A172 (cell line): ENCODE measurements at regions not wholly inside any gene's neighbourhood (a gene's known extent, or its start where the extent isn't known, plus 50 kb on each side); places are given as distances from the start of the nearest gene placed in this dataset.
"Not testable (repeated sequence)": the region's sequence is repeated elsewhere in the genome, so short reads cannot be mapped to it uniquely, and the experiment has no call there.

ENCODE experiments used
- DNase-seq: peaks from one replicate; pipeline ENCODE4 v3.0.0-alpha.2; 2015; ENCODE audit warnings: low spot score

DNA sequence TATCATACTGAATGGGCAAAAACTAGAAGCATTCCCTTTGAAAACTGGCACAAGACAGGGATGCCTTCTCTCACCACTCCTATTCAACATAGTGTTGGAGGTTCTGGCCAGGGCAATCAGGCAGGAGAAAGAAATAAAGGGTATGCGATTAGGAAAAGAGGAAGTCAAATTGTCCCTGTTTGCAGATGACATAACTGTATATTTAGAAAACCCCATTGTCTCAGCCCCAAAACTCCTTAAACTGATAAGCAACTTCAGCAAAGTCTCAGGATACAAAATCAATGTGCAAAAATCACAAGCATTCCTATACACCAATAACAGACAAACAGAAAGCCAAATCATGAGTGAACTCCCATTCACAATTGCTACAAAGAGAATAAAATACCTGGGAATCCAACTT, 52.5 kb upstream of the CCDC71L start:
- not testable (repeated sequence) for DNase-seq

DNA sequence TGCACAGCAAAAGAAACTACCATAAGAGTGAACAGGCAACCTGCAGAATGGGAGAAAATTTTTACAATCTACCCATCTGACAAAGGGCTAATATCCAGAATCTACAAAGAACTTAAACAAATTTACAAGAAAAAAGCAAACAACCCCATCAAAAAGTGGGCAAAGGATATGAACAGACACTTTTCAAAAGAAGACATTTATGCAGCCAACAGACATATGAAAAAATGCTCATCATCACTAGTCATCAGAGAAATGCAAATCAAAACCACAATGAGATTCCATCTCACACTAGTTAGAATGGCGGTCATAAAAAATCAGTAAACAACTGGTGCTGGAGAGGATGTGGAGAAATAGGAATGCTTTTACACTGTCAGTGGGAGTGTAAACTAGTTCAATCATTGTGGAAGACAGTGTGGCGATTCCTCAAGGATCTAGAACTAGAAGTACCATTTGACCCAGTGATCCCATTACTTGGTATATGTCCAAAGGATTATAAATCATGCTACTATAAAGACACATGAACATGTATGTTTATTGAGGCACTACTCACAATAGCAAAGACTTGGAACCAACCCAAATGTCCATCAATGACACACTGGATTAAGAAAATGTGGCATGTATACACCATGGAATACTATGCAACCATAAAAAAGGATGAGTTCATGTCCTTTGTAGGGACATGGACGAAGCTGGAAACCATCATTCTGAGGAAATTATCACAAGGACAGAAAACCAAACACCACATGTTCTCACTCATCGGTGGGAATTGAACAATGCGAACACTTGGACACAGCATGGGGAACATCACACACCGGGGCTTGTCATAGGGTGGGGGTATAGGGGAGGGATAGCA, 53.9 kb upstream of the CCDC71L start:
- peak; percentile 19 for DNase-seq

DNA sequence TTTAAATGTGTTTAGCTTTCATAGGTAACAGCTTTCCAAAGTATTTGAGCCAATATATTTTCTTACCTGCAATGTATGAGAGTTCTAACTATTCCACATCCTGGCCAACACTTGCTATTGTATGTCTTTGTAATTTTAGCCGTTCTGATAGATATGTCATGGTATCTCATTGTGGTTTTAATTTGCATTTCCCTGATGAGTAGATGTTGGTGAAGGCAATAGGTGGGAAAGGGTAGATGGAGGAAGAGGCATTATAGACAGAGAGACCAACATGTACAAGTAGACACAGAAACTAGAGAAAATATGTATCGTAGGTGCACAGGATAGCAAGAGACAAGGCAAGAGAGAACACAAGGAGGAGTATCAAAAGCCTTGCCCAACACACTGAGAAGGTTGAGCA, 54.8 kb upstream of the CCDC71L start:
- no peak for DNase-seq

DNA sequence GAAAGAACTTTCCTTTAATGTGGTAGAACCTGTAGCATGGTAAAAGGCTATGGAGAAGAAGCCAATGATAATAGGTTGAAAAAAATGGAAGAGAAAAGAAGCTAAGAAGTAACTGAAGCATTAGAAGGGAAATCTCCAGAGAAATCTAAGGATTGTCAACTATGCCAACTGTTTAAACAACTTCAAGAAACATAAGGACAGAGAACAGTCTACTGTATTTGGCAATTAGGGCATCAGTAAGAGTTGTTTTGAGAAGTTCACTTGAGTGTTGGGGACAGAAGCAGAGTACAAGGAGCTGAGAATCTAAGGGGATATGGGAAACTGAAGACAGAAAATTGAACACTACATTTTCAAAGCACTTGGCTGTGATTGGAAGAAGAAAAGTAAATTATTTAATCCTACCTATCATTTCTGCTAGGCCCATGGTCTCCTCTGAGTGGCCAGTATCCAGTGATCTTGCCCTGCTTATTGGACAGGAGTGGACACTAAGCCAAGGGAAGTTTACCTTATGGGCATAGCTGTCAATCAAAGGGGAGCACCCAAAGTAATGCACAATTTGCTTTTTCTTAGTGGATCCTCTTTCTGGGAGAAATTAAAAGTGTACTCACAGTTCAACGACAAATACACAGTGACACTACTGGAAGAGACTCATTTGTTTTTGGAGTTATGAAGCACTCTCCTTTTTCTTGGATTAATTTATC, 56.4 kb upstream of the CCDC71L start:
- peak; percentile 14 for DNase-seq

DNA sequence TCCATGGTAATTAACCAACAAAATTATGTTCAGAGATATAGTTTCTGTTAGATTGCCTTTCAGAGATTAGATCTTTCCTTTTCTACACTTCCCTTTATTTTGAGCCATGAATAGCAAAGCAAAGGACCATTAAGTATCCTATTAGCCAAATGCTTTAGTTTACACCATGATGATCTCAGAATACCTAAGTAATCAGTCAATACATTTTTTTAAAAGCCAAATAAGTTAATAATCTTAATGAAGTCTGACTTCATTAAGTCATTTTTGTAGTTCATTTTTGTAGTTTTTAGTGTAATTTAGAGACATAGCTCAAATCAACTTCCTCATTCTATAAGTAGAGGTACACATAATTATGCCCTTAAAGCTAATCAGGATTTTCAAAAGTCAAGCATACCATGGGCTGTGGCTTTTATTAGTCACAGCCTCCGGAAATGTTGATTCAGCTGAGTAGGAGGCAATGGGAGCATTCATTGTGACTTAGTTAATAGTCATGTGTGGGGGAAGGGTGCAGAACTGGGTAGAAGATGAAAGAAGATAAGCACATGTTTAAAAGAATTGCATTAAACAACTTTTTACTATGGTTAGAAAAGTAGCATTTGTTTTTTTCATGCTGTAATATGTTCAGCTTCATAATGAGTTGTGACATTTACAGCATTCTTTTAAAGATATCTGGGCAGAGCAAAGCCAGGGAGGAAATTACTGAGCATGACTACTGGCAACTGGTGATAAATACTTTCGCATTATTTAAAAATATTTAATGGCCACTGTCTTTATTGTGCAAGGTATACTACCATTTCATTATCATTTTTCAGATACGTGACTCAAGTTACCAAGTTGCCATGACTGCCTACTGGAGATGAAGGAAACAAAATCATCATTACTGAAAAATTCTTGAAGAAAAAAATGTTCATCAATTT, 57.3 kb upstream of the CCDC71L start:
- peak; percentile 98 for DNase-seq

DNA sequence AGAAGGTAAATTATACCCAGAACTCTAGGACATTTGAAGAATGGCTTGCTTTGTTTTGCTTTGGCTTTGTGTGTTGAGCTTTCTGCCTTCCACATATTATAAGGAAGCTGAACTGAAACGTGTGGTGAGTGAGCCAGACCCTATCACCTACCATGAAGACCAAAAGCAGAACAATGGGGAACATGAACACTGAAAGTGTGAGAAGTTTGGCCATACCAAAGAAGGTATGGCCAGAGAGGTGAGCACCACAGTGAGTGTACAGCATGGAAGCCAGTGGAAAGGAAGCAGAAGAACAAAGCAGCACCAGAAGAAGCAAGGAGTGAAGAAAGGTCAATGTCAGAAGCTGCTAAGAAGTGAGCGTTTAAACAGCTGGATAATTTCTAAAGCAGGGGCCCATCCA, 59.7 kb upstream of the CCDC71L start:
- no peak for DNase-seq

DNA sequence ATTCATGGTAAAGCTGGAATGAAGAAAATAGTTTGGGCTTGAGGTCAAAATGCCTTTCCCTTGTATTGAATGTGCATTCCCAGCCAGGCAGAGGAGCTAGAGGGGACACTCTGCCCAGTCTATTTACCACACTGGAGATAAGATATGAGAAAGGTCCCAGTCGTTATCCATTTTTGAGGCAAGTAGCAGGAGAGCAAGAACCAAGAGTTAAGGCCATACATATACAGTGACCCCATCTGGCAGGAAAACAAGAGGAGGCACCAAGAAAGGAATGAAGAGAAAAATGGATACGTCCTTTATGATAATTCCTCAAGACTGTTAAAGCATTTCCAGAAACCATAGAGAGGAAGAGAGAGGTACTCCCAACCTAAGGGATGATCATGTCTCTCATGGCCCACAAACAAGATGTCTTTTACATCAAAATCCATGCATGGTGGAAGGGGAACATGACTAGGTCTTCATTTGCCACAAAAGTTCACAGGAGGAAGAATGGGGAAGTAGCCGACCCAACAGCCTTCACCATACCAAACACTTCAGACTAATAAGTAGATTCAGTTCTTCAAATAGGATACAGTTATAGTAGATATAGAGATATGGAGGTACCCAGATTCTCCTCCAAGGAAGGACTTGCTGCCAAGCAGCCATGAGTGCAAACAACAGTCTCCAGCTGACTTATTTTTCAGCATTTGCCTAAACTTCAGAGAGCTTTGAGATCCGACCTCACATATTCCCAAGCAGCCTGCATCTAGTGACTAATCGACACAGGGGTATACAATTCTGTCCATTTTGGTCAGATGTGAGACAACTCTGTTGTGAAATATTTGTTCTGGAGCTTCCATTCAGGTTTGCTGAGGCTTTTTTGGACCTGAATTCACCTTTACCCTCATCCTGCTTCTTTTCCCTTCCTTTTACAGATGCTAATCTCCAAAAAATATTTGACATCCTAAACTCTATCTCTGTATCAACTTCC, 61.1 kb upstream of the CCDC71L start:
- no peak for DNase-seq

DNA sequence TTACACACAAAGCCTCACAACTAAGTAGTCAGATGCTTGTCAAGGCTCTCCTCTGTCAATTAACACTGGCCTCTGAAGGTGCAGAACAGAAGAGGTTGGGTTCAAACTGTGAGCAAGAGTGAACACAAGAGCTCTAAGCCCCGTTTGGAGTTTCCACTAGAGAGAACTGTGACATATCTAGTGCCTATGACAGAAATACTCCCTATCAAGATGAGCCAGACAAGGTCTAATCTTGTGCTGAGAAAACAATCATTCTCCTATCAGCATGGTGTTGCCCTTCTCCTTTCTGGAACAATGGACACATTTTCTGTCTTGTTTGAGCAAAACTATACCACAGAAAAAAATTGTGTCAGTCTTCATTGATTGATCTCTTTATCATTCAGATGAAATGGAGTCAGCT, 62.4 kb upstream of the CCDC71L start:
- no peak for DNase-seq

DNA sequence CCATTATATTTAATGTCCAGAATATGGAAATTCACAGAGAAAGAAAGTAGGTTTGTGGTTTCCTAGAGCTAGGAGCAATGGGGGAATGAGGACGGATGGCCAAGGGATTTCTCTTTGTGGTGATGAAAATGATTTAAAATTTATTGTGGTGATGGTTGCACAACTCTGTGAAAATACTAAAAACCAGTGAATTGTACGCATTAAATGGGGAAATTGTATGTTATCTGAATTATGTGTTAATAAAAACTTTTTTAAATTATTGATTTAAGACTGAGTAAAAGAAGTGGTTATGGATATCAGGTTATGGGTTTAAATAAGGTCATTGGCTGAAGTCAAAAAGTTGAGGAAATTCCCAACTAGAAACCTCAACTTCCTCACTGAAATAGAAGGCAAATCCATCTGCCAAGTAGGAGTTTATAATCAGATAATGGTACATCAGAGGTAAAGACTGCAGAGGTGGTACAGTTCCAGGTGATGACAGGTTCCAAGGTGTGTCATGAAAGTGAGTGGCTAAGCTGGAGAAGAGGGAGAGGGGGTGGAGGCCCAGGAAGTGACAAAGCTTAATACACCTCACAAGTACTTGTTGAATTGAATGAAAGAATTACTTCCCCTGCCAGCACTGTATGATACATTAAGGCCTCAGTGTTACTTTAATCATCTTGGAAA, 68.9 kb upstream of the CCDC71L start:
- no peak for DNase-seq

DNA sequence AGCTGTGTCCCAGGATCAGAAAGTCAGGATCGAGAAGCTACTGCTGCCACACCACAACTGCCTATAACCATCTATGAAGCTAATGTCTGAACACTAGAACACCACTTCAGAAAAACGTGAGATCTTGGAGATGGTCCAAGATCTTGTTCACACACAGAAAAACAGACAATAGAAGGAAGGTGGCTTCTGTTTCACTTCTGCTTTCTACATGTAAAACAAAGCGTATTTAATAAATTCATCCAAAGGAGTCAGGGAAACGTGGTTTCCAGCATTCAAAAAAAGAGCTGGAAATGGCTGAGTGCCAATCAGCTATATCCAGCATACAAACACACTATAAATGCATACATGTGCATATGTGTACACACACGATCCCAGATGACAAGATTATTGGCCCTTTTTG, 70.2 kb upstream of the CCDC71L start:
- no peak for DNase-seq

DNA sequence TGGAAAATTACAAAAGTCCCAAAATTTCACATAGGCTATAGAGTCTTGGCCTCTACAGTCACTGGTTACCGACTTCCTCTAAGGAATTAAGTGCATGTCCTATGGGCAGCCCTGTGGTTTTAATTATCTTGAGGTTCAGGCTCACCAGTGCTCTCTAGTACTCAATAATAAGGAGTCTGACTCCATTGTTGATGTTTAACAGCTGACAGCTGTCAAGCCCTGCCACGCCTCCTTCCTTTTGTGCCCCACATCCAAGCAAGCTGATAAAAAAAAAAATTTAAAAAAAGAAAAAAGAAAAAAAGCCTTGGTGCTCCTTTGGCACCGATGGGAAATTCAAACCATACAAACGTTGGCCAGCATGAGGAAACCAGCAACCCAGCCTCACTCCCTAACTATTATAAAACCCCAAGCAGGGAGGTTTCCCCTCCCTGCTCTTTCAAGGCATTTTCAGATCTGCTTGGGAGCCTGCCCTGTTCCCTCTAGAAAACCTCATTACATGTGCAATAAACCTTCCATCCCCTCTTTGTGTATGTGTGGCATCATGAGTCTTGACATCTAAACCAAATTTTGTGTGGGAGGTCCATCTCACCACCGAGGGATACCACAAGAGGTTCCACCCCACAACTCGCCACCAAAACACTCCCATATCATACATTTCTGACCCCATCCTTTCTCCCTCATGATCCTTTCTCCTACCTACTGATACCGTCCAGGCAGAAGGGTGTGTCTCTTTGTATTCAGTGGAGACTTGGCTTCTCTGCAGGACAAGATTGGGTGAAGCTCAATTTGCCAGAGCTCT, 70.9 kb upstream of the CCDC71L start:
- no peak for DNase-seq

DNA sequence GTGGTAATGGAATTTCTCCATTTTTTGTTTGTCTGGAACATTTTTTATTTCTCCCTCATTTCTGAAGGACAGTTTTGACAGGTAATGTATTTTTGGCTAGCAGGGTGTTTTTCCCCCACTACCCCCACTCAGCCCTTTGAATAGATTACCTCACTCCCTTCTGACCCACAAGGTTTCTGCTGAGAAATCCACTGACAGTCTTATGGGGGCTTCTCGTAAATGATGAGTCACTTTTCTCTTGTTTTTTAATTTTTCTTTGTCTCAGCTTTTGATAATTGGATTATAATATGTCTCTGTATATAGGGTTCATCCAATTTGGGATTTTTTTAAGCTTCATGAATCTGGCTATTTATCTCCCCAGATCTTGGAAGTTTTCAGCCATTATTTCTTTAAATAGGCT, 74.7 kb upstream of the CCDC71L start:
- DNase-seq, result no peak

DNA sequence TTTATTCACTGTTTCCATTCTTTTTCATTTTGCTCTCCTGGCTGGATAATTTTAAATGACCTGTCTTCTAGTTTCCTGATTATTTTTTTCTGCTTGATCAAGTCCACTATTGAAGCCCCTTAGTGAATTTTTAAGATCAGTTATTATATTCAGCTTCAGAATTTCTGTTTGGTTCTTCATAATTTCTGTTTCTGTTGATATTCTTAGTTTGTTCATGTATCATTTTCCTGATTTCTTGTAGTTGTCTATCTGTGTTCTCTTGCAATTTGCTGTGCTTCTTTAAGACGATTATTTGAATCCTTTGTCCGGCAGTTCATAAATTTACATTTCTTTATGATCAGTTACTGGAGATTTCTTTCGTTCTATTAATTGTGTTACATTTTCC, 75.2 kb upstream of the CCDC71L start:
- DNase-seq, result no peak

DNA sequence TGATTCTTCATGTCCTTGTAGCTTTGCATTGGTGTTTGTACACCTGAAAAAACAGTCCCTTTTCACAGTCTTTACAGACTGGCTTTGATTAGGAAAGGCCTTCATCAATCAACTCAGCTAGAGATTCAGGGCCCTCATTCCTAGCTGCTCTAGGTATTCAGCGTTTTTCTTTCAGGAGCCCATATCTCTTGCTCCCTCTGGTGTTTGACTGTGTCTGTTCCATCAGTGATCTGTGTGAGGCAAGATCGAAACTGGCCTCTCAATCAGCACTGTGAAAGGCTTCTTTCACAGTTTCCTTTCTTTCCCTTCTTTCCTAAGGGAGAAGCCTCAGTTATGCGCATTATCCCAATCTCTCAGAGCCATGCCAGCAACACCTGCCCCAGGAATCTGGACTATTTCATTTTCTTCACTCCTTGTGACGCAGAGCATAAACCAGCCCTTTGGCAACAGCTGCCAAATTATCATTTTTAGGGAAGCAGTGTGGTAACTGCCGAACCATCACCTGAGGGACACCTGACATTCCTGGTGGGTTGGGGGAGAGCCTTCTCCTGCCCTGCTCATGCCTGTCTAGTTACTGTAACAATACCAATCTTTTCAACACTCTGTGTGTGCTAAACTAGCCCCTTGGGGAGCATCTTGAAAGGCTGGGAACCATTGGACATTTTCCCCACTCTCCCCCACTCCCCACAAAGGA, 75.7 kb upstream of the CCDC71L start:
- peak; percentile 71 for DNase-seq

DNA sequence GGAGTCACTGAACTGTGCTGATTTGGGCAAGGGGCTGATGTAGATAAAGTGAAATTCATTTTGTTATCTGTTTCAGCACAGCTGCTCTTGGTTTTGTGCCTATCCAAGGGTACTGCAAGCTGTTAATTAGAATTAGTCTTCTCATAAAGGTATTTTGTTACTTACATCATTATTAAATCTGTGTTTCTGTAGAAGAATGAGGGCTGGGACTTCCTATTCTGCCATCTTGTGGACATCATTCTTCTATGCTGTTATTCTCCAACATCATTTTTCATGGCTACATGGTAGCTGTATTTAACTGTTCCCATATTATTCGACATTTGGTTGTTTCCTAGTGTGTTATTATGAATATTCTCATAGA, 76.2 kb upstream of the CCDC71L start:
- peak; percentile 33 for DNase-seq

DNA sequence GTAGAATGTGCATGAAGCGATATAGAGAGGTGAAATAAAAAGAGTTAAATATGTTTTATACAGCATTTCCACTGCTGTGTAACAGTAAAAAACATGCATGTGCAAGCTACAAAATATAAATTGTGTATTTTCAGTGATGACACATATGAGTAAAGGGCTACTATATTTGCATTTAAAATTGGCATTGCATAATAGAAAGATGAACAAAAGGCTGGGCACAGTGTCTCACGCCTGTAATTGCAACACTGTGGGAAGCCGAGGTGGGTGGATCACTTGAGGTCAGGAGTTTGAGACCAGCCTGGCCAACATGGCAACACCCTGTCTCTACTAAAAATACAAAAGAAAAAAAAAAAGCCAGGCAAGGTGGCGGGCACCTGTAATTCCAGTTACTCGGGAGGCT, 79.8 kb upstream of the CCDC71L start:
- no peak for DNase-seq

DNA sequence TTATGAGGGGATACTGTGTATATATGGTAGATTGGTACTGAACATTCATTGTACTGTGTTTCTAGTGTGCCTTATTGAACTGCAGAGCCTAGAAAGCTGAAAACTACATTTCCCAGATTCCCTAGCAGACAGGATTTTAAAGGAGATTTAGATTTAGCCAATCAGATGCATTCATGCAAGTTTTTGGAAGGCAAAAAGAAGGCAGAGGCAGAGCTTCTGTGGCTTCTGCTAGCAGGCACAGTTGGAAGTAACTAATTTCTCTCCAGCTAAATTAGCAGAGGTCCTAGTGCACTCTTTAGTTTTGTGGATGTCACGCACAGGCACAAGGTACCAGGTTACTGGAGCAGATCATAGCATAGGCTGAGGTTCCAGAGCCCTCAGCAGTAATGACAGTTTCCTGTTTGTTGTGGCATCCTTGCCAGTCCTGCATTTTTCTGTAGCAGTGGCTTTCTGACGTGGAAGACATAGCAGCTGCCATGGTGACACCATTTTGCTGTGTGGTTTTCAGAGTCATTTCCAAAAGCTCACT, 83.7 kb upstream of the CCDC71L start:
- DNase-seq, result no peak

DNA sequence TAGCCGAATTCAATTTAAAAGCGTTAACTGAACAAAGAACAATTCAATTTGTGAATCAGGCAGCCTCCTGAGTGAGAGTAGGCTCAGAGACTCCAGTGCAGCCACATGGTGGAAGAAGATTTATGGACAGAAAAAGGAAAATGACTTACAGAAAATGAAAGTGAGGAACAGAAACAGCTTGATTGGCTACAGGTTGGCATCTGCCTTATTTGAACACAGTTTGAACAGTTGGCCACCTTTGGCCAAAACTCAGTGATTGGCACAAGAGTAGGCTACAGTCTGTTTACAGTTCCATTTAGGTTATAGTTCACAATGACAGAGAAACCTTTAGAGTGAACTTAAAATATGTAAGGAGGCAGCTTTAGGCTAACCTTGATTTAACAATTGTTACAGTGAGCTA, 86.3 kb upstream of the CCDC71L start:
- DNase-seq, result not testable (repeated sequence)

DNA sequence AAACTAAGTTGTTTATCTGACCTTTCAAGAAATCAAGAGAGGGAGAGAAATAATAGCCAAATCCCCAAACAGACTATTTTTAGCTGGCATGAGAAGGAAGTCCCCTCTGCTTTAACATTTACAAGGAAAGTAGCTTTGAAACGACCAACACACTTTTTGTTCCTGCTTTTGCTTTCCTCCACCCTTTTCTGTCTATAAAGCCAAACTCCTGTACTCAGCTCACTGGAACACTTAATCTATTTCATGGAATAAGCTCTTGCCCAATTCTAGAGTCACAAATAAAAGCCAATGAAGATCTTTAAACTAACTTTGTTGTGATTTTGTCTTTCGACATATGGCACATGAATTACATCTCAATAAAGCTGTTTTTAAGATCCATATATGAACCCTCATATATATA, 86.8 kb upstream of the CCDC71L start:
- no peak for DNase-seq
